ENCODE measurements at regions not wholly inside any gene's neighbourhood (a gene's known extent, or its start where the extent isn't known, plus 50 kb on each side); places are given as distances from the start of the nearest gene placed in this dataset.

DNA sequence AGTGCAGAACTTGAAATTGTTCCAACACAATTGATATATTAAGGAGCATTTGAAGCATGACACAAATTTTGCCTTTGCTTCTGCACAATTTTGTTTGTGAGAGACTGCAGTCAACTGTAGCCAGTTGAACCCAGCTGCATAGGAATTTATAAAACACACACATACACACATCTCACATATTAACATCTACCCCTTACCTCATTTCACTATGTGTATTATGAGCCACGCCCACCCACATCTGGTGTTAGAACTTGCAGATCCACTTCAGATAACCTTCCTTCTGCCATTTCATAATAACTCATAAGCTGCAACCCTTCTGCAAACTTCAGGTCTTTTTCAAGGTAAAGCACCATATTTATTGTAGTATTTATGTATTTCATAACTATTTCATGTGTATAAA lies 188.1 kb upstream of the WDFY3 start:
- TF ChIP-seq, protein P1, sequence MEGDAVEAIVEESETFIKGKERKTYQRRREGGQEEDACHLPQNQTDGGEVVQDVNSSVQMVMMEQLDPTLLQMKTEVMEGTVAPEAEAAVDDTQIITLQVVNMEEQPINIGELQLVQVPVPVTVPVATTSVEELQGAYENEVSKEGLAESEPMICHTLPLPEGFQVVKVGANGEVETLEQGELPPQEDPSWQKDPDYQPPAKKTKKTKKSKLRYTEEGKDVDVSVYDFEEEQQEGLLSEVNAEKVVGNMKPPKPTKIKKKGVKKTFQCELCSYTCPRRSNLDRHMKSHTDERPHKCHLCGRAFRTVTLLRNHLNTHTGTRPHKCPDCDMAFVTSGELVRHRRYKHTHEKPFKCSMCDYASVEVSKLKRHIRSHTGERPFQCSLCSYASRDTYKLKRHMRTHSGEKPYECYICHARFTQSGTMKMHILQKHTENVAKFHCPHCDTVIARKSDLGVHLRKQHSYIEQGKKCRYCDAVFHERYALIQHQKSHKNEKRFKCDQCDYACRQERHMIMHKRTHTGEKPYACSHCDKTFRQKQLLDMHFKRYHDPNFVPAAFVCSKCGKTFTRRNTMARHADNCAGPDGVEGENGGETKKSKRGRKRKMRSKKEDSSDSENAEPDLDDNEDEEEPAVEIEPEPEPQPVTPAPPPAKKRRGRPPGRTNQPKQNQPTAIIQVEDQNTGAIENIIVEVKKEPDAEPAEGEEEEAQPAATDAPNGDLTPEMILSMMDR (IDR thresholded peaks at IDR 0.05): no peak
- TF ChIP-seq POLR2A (IDR thresholded peaks at IDR 0.05) (no peak), POLR2AphosphoS5 (IDR thresholded peaks at IDR 0.05) (no peak)
